SW 1271 (cell line): ENCODE measurements at regions not wholly inside any gene's neighbourhood (a gene's known extent, or its start where the extent isn't known, plus 50 kb on each side); places are given as distances from the start of the nearest gene placed in this dataset.

Experiments used
- DNase-seq, 2 experiments: peaks; one replicate each; lab custom pipeline; 2025; lab: John Stamatoyannopoulos, UW

DNA sequence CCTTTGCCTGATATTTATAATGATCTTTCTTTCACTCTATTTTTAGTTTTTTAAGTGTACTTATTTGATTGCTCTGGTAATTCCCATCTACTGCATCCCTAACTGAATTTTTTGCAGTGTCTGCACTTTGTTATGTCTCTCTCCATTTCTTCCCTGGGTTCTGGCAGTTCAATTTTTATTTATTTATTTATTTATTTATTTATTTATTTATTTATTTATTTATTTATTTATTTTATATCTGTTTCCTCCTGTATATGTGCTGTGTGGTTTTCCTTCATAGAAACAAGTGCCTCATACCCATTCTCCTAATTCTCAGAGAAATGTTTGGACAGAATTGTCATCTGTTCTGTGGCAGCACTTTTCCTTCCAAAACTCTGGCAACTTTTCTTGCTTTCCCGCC, 2370.8 kb upstream of the WWC1 start:
- DNase-seq, result no peak

DNA sequence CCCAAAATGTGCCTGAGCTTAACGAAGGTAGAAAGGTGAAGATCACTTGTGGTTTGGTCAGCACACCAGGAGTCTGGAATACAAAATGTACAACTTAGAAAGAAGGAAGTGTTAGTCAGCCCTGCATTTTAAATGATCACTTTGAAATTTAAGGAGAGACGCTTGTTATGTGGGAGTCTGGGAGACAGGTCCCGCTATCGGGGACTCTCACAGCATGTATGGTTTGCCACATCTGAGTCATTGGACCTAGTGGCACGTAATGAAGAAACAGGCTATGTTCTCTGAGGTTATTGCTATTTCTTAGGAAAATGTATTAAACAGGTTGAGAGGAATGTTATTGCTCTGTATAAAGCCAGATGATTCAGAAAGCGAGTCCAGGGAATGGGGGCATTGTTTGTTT, 2362.5 kb upstream of the WWC1 start:
- DNase-seq, result no peak

DNA sequence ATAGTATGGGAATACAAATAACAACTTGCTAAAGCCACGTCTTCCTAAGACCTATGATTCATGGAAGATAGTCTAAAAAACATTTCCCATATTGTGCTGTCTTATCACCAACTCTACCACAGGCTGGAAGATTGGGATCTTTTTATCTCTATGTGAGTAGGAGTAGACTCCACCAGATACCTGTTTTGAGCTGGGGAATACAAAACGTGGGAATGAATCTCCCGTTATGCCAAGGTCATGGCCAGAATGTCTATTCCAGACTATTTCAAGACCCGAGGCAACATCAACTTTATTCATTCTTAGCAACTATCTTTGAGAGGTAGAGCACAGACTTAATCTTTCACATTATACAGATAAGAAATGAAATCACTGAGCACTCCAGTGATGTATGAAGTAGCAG, 2350.9 kb upstream of the WWC1 start:
- DNase-seq, result no peak

DNA sequence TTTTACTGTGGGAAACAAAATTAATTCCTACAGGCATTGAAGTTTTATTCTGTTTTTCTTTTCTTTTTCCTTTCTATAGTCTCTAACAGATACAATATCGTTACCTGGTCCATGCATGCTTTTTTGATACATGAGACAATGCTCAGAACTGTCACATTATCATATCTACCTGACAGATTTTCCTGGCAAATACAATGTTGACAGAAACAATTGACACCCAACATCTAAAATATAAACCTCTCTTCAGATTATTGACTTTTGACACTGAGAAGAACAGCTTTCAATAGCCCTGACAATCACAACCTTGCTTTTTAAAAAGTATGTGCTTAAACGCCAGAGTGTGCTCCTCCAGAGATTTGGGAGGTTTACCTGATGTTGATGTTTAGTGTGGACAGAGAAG, 2334.6 kb upstream of the WWC1 start:
- no peak for DNase-seq

DNA sequence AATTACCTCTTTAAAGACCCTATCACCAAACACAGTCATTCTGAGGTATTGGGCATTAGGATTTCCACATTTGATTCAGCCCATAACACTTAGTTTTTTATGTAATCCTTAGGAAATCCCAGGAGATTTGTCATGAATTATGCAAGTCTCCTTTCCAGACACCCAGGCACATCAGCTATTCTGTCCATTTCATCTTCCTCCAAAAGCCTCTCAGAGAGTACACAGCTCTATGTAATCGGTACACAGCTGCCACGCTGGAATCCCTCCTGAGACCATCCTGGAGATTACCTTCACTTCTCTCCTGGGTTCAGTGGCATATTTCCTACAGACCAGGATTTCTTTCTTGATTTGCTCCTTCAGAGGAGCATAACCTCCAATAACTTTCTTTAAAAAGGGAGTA, 2309.8 kb upstream of the WWC1 start:
- DNase-seq, result no peak

DNA sequence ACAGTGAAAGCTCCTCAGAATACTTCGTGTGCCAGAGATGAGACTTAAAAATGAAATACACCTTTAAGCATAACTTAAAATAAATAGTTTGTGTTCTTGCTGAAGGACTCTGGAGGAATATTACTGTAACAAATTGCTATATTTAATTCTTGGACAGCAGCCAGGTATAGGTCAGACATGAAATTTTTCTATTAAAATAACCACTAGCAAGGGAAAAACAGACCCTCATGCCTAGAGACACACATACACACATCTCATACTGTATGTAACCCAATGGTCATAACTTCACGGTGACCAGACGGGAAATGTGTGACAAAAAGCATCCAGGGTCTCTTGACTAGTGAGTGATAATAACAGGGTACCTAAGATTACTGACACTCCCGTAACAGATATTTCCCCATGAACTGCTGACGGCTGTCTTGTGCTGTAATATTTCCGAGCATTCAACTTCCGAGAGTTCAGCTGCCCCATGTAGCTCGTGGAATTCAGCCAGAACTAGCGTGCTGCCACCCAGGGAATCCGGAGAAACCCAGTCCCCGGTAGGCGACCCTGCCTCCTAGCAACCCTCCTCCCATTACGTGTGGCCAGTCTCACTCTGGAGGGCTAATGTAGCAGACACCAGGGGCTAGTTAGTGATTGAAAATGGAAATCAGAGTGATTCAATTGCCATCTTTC, 2295.1 kb upstream of the WWC1 start:
- no peak for DNase-seq

DNA sequence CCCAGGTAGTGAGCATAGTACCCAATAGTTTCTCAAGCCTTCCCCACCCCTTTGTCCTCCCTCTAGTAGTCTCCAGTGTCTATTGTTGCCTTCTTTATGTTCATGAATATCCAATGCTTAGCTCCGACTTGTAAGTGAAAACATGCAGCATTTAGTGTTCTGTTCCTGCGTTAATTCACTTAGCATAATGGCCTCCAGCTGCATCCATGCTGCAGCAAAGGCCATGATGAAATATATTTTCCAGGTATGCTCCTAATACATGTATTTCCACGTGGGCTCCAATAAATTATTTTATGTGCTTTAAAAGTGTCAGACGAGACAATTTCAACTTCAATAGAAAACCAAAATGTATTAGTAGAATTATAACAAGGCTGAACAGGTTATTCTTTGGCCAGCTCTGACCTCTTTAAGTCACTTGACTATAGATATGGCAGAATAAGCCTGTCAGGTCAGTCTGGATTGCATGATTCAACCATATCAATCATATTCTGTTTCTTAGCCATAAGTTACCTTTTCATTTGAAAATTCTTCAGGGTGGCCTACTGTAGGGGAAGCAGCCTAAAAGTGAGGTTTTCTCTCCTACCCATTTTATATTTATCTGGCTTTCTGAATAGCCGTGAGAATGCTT, 2291.6 kb upstream of the WWC1 start:
- DNase-seq, result no peak

DNA sequence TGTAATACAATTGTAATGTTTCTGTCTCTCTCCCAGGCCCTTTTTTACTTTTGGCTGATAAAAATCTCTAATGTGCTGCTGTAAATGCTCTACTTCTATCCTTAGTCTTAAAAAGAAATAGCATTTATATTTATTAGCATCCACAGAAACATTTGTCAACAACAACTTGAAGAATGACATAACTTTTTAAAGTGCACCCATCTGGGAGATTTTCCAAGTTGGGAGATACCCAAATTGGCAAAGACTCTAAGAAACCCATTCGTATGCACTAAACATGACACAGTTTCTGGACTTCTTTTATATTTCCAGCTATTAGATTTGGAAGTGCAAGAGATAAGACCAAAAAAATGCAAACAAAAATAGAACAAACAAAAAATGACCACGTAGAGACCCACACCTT, 2287.4 kb upstream of the WWC1 start:
- DNase-seq, result no peak

DNA sequence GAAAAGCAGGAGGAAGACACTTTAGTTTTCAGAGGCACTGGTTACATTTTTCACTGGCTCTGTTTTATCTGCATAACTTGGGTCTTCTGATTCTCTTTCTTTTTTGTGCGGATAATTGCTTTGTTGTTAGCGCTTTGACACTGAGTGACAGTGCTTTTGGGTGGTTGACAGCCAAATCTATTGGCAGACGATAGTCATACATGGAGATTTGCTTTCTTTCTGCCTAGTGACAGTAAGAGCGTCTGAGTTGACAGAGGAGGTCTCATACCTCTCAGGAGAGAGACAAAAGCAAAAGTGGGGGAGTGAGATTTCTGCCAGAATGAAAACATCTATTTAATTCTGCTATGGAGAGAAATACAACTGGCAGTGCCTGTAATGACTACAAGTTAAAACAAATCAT, 2278.0 kb upstream of the WWC1 start:
- no peak for DNase-seq

DNA sequence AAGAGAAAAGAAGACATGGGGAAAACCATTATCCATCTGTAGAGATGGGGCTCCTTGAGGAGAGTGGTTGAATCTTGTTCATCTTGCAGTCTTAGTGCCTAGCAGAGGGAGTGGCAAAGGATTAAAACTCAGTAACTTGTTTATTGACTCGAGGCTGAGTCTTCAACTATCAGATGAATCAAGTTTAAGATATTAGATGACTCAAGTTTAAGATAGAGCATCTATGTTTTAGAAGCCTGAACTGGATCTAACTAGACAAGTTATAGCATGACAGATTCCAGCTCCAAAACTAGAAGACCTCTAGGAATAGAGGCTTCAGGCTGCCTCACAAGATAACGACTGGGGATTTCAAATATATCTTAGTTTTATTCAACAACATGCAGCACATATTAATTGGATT, 2277.2 kb upstream of the WWC1 start:
- no peak for DNase-seq

DNA sequence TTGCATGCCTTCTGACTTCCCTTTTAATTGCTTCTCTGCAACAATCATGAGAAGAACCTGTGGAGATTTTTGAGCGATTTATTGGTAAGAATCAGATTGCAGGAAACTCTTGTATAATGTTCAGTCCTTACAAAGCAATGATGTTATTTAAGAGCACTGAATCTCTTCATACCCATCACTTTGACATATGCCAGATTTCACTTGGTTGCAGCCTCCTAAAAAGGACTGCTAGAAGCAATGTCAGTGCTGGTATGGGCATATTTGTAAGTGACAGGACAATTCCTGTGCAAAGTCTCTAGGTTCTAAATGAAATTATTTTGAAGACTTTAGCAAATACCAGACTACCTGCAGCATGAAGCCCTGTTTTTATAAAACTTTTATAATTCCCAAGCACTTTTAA, 2272.7 kb upstream of the WWC1 start:
- DNase-seq, result no peak

DNA sequence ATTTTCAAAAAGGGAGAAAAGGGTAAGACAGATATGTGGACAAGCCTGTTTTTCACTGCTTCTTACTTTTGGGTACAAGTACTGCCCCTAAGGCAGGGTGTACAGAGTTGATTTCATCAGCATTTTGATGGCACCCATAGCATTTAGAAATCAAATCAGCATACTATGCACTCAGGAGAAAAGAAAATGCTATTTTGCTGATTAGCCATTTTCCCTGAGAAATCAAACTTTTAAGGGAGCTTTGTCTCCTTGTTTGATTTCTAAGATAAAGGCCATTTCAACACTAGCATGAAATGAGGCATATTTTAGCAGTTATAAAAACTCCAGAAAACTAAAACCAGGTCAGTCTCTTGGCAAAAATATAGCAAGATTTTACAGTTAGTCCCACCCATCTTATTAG, 2269.4 kb upstream of the WWC1 start:
- no peak for DNase-seq

DNA sequence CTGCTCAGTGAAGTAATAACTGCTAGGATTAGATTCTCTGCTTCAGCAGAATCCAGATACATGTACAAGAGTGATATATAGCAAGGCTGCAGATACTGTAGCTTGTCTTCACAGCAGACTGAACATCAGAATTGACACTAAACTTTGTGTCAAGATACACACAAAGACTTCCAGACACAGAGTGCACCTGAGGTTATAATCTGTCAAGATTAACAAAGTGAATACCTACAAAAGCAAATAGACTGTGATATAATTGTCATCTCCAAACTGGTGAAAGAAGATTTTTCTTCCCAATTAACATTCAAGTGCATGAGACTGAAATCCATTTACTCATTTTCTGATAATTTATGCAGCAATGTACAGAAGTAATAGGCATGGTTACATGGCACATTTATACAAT, 2266.5 kb upstream of the WWC1 start:
- DNase-seq, result no peak

DNA sequence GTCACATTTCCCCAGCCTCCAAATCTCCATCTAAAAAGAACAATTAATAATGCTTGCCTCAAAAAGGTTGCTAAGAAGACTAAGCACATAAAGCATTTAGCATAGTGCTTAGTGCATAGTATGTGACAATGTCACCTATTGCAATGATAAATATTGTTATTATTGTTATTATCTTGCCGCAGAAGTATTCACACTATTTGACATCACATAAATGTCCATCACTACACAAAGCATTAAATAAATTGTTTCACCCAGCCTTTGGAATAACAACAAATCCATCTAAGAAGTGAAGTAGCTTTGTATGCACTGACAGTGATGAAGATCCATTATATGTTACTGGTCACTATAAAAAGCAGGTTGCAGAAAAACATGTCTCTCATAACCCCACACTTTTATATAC, 2263.9 kb upstream of the WWC1 start:
- DNase-seq, result no peak

DNA sequence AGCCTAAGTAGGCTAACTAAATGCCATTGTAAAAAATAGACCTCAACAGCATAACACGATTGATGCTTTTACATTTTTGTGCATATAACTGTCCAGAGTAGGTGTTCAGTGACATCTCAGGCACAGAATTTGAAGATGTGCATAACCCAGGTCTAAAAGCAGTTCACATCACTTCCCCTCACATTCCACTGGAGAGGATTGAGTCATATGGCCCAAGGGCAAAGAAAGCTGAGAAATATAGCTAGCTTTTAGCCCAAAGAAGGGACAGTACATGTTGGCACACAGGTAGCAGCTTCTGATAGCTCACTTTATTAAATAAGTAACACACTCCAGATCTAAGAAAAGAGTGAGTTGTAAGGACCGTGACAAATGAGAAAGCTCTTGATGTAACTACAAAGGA, 2259.5 kb upstream of the WWC1 start:
- no peak for DNase-seq

DNA sequence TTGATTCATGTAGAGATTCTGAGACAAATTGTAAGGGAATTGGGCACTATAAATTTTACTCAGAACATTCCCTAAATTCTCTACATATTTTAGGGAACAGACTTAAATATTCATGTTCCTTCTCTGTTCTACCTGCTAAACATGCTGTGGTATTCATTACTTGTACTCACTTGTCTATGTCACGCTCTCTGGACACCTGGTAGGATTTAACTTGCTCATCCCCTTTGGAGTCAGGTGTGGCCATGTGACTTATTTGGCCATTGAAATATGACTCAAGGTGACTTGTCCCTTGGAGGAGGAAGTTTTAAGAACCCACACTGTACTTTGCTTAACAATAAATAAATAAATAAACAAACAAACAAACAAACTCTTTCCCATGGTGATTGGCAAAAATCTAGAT, 2258.8 kb upstream of the WWC1 start:
- no peak for DNase-seq

DNA sequence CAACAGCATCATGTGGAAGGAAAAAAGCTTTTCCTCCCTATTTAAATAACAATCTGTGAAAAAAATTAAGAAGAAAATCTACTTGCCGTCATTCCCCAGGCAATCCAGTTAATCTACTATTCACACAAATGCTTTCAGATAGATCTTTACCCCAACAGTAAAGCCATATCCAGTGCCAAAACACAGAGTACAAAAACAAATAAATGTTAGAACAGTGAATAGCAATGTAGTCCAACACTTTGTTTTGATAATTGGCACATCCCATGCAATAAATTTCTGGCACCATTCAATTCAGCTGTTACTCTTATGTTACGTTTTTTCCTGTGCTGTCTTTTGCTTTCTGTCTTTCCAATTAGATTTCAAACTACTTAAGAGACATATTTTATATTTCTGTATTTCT, 2245.5 kb upstream of the WWC1 start:
- no peak for DNase-seq

DNA sequence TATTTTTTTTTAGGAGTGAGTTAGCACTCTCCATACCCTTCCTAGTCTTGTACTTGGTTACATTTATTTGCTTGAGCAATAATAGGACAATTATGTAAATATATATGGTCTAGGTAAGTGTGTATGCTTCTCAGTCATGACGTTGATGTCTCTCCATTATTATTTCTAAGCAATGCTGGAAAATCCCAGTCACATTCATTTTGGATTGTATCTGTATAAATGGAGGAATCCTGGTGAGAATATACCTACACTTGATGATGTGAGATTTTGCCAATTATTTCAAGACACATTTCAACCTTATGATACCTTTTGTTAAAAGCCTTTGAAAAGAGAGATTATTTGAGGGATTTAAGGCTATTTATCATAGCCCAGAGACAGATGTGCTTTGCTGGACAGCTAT, 2244.5 kb upstream of the WWC1 start:
- DNase-seq, result no peak

DNA sequence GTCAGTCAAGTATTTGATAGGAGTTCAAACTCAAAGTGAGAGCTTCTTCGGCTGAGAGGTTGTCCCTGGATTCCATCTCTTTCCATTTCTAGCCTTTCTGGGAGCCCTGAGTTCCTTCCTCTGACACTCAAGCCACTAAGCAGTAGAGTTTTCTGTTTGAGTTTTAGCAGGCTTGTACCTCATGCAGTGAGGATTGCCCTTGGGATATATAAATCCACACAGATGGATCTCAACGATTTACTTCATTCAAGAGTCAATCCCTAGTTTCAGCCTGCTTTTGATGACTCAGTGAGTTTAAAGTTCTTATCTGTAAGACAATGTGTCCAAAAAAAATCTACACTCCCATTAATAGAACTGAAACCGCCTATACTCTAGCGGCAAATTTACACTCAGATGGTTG, 2240.9 kb upstream of the WWC1 start:
- DNase-seq, result no peak

DNA sequence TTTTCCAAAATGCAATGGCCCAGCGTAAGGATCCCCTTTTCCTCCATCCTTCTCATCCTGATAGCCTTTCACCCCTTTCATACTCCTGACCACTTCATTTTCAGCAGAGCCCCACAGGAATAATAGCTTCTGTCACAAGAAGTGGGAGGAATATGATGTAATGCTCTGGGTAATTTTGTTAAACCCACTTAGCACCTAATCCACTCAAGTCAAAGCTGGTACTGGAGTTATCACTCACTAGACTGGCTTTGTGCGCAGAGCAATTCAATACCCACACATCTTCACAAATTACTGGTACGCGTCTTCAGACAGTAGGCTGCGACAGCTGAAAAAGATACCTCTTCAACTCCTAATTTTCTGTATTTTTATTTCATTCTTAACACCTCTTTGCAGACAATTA, 2232.8 kb upstream of the WWC1 start:
- no peak for DNase-seq

DNA sequence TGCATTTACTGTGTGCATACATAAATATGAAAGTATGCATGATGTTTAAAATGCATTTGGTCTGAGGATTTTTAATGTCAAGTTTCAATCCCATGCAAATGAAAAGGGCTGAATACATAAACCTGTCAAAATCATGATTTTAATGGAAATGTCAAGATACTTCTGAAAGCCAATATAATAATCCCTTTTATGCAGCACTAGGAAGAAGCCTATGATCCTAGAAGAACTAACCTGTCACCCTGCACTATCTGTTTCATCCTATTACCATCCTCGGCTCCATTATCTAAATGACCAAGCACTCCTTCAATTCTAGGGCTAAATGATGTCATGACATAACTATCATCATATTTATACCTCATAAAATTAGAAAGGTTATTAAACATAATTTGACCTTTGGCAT, 2229.4 kb upstream of the WWC1 start:
- DNase-seq, result no peak

DNA sequence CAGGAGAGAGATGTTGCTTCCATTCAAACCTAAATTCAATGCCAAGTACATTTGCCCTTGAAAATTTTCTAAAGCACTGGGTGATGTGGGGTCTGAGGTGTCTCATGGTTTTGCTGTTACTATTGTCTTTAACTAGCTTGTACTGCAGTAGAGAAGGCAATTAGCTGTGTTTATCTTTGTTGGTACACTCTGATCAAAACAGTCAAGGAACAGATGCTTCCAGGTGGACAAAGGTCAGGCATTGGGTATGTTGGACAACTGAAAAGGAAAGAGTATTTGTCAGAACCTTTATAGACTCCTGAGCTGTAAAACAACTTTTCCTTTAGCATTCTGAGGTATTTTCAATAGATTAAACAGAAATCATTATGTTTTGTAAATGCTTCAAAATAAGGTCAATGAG, 2228.7 kb upstream of the WWC1 start:
- DNase-seq, result no peak

DNA sequence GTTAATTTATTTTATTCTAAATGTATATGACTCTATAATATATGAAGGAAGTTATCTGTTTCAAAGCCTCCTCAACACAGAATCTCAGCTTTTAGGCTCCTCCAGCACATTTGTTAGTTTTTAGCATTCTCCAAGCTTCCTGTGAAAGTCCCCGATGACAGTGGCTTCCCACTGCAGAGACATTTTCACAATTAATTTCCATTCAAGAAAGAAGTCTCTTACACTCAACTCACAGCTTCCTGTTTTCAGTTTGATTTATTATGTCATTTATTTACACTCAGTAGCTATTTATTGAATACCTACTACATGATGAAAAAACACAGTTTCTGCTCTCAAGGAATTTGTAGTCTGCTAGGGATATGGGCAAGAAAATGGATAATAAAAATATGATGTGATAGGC, 2228.2 kb upstream of the WWC1 start:
- DNase-seq, result no peak

DNA sequence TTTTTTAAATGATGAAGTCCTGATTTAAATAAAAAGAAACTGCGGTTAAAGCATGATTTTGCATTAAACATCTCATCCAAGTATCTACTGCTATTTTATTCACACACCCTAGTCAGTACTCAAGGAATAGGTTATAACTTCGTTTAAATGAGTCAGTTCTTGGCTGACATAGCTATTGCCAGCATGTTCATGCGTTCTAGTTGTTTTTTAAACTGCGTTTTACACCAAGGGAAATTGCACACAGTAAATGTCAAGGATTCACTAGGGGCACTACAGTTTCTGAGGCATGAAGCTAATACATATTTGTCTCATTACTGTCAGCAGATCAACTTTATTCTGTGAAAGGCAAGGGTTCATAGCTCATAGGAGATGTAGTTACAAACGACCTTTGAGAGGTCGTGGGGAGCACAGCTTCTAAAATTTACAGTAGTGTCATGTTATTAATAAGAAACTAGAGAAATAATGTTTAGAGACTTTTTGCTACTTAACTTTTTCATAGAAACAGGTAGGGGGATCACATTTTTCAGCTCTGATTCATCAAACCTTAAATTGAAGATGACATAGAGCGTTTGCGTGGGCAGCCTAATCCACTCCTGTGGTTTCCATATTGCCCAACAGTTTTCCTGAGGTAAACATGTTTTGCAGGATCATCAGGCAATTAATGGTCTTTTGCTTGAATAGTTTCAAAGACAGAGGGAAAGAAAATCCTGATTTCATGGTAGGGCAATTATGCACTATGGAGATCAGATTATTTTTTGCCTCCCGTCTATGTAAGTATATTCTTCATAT, 2222.7 kb upstream of the WWC1 start:
- no peak for DNase-seq
